GM19438 (cell line): ENCODE measurements at regions not wholly inside any gene's neighbourhood (a gene's known extent, or its start where the extent isn't known, plus 50 kb on each side); places are given as distances from the start of the nearest gene placed in this dataset.
"Not testable (repeated sequence)": the region's sequence is repeated elsewhere in the genome, so short reads cannot be mapped to it uniquely, and the experiment has no call there.

Source experiments
- ATAC-seq: cut with Tn5 transposase; IDR thresholded peaks from one replicate; pipeline ENCODE4 v1.9.1; 2021; ENCODE audit warnings: low read depth; ENCODE audit not compliant: unreplicated experiment

- no peak for ATAC-seq
These were observed 581.8 kb upstream of the UBE2E2 start for GRCh38 chr3:22621205-22621809.

GRCh38 chr3:22627993-22628499, 575.1 kb upstream of the UBE2E2 start:
- no peak for ATAC-seq

- ATAC-seq, result no peak
These were observed 570.6 kb upstream of the UBE2E2 start for GRCh38 chr3:22632536-22632935.

GRCh38 chr3:22634433-22634832, 568.7 kb upstream of the UBE2E2 start:
- ATAC-seq, result no peak

GRCh38 chr3:22659651-22660475, 543.3 kb upstream of the UBE2E2 start:
- ATAC-seq, result no peak

GRCh38 chr3:22660606-22661005, 542.5 kb upstream of the UBE2E2 start:
- no peak for ATAC-seq

- no peak for ATAC-seq
These were observed 541.9 kb upstream of the UBE2E2 start for GRCh38 chr3:22661121-22661700.

GRCh38 chr3:22665528-22665927, 537.6 kb upstream of the UBE2E2 start:
- no peak for ATAC-seq

- no peak for ATAC-seq
These were observed 536.4 kb upstream of the UBE2E2 start for GRCh38 chr3:22666736-22667135.

GRCh38 chr3:22671848-22672247, 531.3 kb upstream of the UBE2E2 start:
- no peak for ATAC-seq

- ATAC-seq, result no peak
These were observed 518.4 kb upstream of the UBE2E2 start for GRCh38 chr3:22684739-22685138.

- ATAC-seq, result no peak
These were observed 517.5 kb upstream of the UBE2E2 start for GRCh38 chr3:22685597-22685996.

GRCh38 chr3:22691407-22691806, 511.7 kb upstream of the UBE2E2 start:
- no peak for ATAC-seq

GRCh38 chr3:22691856-22692628, 511.1 kb upstream of the UBE2E2 start:
- no peak for ATAC-seq

- no peak for ATAC-seq
These were observed 502.3 kb upstream of the UBE2E2 start for GRCh38 chr3:22700876-22701275.

GRCh38 chr3:22704166-22704565, 499.0 kb upstream of the UBE2E2 start:
- ATAC-seq, result no peak

GRCh38 chr3:22704571-22705354, 498.4 kb upstream of the UBE2E2 start:
- no peak for ATAC-seq

- ATAC-seq, result not testable (repeated sequence)
These were observed 496.2 kb upstream of the UBE2E2 start for GRCh38 chr3:22706922-22707321.

GRCh38 chr3:22713936-22714335, 489.2 kb upstream of the UBE2E2 start:
- ATAC-seq, result no peak

- ATAC-seq, result no peak
These were observed 488.4 kb upstream of the UBE2E2 start for GRCh38 chr3:22714749-22715148.
